Prostate gland (tissue), 2 donors: ENCODE measurements at regions not wholly inside any gene's neighbourhood (a gene's known extent, or its start where the extent isn't known, plus 50 kb on each side); places are given as distances from the start of the nearest gene placed in this dataset.

Source experiments
- DNase-seq: peaks from one replicate; pipeline ENCODE4 v3.0.0-alpha.2; 2019; ENCODE audit warnings: low spot score
- H3K27ac ChIP-seq, 2 donors: fragments of 200-600 bp; sonication (generic); 2 replicates each; pipeline ENCODE4 v1.5.1; 2017 to 2019
- H3K27me3 ChIP-seq: fragments of 200-600 bp; sonication (generic); replicated peaks from 2 replicates; pipeline ENCODE4 v1.5.1; 2019; ENCODE audit not compliant: insufficient read depth
- H3K36me3 ChIP-seq, 2 donors: fragments of 200-600 bp; sonication (generic); 1 replicate in 1 of 2; 2 replicates in 1 of 2; pipeline versions ENCODE4 v1.5.1 to v1.8.1; 2017 to 2019
- H3K4me1 ChIP-seq: fragments of 200-600 bp; sonication (generic); replicated peaks from 2 replicates; pipeline ENCODE4 v1.5.1; 2019
- H3K4me3 ChIP-seq, 2 donors: fragments of 200-600 bp; sonication (generic); 2 replicates each; pipeline ENCODE4 v1.5.1; 2017 to 2019
- H3K9me3 ChIP-seq: fragments of 200-600 bp; sonication (generic); 2 replicates; pipeline ENCODE4 v1.5.1; 2017
- POLR2A ChIP-seq: fragments of 450-650 bp; IDR thresholded peaks from one replicate; pipeline ENCODE4 v1.6.1; 2016; ENCODE audit warnings: antibody characterized with exemption, mild to moderate bottlenecking
- POLR2AphosphoS5 ChIP-seq: sonication (generic); formaldehyde crosslinking; IDR thresholded peaks from one replicate; pipeline ENCODE4 v1.6.1; 2017; ENCODE audit warnings: antibody characterized with exemption
- WGBS: methylation state at CpG from one replicate; pipeline ENCODE4 v1.1.5; 2018; 5-methylcytosine and 5-hydroxymethylcytosine counted together
- intact Hi-C: fragments of 100-400 bp; cut with DNase I; formaldehyde crosslinking; loops from one replicate; pipeline ENCODE4 v1.14.2; 2022
- TF ChIP-seq, protein P1 (sequence below), 4 experiments: fragments of 200-600 bp in 2 of 4; fragments of 450-650 bp in 2 of 4; sonication (generic) in 2 of 4; IDR thresholded peaks; 1 replicate in 3 of 4; 2 replicates in 1 of 4; pipeline ENCODE4 v1.5.1; 2016 to 2019; ENCODE audit warnings: antibody characterized with exemption in 4 of 4, mild to moderate bottlenecking in 2 of 4, moderate library complexity in 2 of 4

DNA sequence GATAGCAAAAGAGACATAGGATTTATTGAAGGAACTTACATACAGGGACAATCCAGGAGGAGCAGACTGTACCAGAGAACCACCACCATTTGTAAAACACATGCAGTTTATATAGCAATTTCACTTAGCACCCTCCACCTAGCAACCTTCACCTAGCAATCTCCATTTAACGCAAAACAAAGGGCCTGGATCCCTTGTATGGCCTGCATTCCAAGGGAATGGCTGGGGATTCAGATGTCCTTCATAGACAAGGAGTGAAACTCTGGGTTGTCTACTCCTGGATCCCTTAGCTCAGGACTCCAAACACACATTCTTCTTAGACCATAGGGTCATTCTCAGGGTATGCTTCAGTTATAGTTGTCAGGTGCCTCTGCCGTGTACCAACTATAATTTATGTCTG, 1324.9 kb downstream of the HACE1 start:
- no peaks in the 10 kb centered on the region for H3K4me1 ChIP-seq
- no peak for DNase-seq

DNA sequence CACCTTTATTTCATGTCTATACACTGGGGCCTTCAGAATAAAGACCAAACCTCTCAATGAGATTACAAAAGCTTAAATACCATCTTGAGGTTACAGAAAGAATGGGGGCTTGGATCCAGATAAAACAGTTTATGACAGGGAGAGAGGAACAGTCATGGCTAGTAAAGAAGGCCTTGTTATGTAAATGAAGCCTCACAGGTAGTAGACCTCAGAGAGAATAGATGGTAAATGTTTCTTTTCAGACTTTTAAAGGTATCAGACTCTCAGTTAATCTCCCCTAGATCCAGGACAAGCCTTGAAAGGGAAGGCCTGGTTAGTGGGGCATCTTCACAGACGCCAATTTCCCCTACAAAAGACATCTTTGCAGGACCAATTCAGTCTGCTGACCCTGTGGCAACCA, 1325.6 kb downstream of the HACE1 start:
- WGBS: 88% methylated on average over 1 of the region's 1 CpG
- no peaks in the 10 kb centered on the region for H3K4me1 ChIP-seq
- no peak for TF ChIP-seq POLR2A
- TF ChIP-seq, protein P1, sequence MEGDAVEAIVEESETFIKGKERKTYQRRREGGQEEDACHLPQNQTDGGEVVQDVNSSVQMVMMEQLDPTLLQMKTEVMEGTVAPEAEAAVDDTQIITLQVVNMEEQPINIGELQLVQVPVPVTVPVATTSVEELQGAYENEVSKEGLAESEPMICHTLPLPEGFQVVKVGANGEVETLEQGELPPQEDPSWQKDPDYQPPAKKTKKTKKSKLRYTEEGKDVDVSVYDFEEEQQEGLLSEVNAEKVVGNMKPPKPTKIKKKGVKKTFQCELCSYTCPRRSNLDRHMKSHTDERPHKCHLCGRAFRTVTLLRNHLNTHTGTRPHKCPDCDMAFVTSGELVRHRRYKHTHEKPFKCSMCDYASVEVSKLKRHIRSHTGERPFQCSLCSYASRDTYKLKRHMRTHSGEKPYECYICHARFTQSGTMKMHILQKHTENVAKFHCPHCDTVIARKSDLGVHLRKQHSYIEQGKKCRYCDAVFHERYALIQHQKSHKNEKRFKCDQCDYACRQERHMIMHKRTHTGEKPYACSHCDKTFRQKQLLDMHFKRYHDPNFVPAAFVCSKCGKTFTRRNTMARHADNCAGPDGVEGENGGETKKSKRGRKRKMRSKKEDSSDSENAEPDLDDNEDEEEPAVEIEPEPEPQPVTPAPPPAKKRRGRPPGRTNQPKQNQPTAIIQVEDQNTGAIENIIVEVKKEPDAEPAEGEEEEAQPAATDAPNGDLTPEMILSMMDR (IDR thresholded peaks at IDR 0.05): no peak
- TF ChIP-seq POLR2AphosphoS5: no peak
- H3K4me3 ChIP-seq: no peak overlapping the region
- H3K27ac ChIP-seq: no peak overlapping the region
- intact Hi-C loops: no loop called here
- H3K9me3 ChIP-seq: no peaks in the 10 kb centered on the region
- H3K27me3 ChIP-seq: no peaks in the 10 kb centered on the region
- DNase-seq: no peak
- H3K36me3 ChIP-seq: no peaks in the 10 kb centered on the region

More for the DNA sequence above, 1324.9 kb downstream of the HACE1 start:
- no peaks in the 10 kb centered on the region for H3K27me3 ChIP-seq
- no peaks in the 10 kb centered on the region for H3K9me3 ChIP-seq
- intact Hi-C loops: no loop called here
- H3K36me3 ChIP-seq: no peaks in the 10 kb centered on the region
- TF ChIP-seq POLR2A: no peak
- no peak overlapping the region for H3K4me3 ChIP-seq
- WGBS: 63% methylated on average over 2 of the region's 2 CpGs
- H3K27ac ChIP-seq: no peak overlapping the region

DNA sequence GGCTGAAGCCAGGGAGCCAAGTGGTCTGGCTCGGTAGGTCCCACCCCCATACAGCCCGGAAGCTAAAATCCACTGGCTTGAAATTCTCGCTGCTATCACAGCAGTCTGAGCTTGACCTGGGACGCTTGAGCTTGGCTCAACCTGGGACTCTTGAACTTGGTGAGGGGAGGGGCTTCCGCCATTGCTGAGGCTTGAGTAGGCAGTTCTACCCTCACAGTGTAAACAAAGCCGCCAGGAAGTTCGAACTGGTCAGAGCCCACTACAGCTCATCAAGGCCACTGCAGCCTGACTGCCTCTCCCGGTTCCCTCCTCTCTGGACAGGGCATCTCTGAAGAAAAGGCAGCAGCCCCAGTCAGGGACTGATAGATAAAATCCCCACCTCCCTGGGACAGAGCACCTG, 1337.7 kb downstream of the HACE1 start:
- WGBS: 83% methylated on average over 8 of the region's 8 CpGs
- no peak for DNase-seq
- intact Hi-C loops: no loop called here
- no peaks in the 10 kb centered on the region for H3K27me3 ChIP-seq
- H3K9me3 ChIP-seq: no peaks in the 10 kb centered on the region
- H3K36me3 ChIP-seq: no peaks in the 10 kb centered on the region
- no peaks in the 10 kb centered on the region for H3K4me1 ChIP-seq
- no peak overlapping the region for H3K4me3 ChIP-seq
- no peak overlapping the region for H3K27ac ChIP-seq
- TF ChIP-seq POLR2AphosphoS5: no peak
- TF ChIP-seq POLR2A: no peak
- TF ChIP-seq, protein P1 (IDR thresholded peaks at IDR 0.05): no peak

DNA sequence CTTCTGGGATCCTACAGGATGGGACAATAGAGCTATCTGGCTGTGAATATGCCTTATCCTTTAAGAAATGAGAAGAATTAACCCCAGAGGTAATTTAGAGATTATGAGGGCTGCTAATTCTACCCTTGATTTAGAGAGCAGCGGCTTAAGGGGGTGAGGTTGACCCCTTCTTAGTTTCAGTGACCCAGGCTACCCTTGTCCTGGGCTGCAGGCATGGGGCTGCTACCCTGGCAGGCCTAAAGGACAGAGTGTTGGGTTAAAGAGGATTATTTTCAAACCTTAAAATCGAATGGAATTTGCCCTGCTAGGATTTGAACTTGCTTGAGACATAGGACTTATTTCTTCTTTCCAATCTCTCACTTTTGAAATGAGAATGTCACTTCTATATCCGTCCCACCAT, 1343.4 kb downstream of the HACE1 start:
- H3K4me1 ChIP-seq: no peaks in the 10 kb centered on the region
- DNase-seq: no peak
- H3K36me3 ChIP-seq: no peaks in the 10 kb centered on the region
- no peaks in the 10 kb centered on the region for H3K27me3 ChIP-seq
- no peak overlapping the region for H3K4me3 ChIP-seq
- TF ChIP-seq, protein P1 (IDR thresholded peaks at IDR 0.05): no peak
- TF ChIP-seq POLR2AphosphoS5 (no peak), POLR2A (no peak)
- H3K9me3 ChIP-seq: no peaks in the 10 kb centered on the region
- H3K27ac ChIP-seq: no peak overlapping the region
- intact Hi-C loops: no loop called here
- WGBS: 79% methylated on average over 3 of the region's 3 CpGs

DNA sequence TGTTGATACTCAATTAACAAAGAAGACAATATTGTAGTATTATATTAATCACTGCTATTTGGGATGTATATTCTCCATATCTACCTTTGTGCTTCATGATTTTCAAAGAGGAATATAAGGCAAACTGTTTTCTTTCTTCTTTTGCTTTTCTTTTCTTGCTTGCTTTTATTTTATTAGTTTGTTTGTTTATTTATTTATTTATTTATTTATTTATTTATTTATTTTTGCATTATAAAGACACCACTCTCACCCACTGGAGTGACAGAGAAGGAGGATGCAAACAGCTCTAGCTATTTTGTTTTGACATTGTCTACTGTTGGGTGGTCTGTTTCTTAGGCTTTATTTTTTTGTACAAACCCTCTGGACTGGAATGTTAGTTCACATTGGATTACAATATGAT, 1352.7 kb downstream of the HACE1 start:
- intact Hi-C loops: no loop called here
- Histone ChIP-seq H3K4me3 (no peak overlapping the region), H3K36me3 (no peaks in the 10 kb centered on the region), H3K27me3 (no peaks in the 10 kb centered on the region), H3K27ac (no peak overlapping the region), H3K4me1 (no peaks in the 10 kb centered on the region), H3K9me3 (no peaks in the 10 kb centered on the region)
- TF ChIP-seq, protein P1 (IDR thresholded peaks at IDR 0.05): no peak
- TF ChIP-seq POLR2A (no peak), POLR2AphosphoS5 (no peak)
- DNase-seq: no peak
